NCI-H524 treated with DMSO at 0.1 percent for 48 hours (cell line): ENCODE measurements at regions not wholly inside any gene's neighbourhood (a gene's known extent, or its start where the extent isn't known, plus 50 kb on each side); places are given as distances from the start of the nearest gene placed in this dataset.

ENCODE experiments used
- DNase-seq: peaks from one replicate; lab custom pipeline; 2025; lab: John Stamatoyannopoulos, UW

- DNase-seq = no peak
These were observed 53.0 kb upstream of the CLDN14 start for GRCh38 chr21:36532769-36533467.

- no peak for DNase-seq
These were observed 53.5 kb upstream of the CLDN14 start for GRCh38 chr21:36533468-36533848.

- DNase-seq = no peak
These were observed 54.7 kb upstream of the CLDN14 start for GRCh38 chr21:36534656-36535055.

- no peak for DNase-seq
These were observed 55.8 kb upstream of the CLDN14 start for GRCh38 chr21:36535618-36536241.

GRCh38 chr21:36538761-36539160 lies 58.8 kb upstream of the CLDN14 start:
- DNase-seq = no peak

- no peak for DNase-seq
These were observed 59.7 kb upstream of the CLDN14 start for GRCh38 chr21:36539434-36540150.

- no peak for DNase-seq
These were observed 60.8 kb upstream of the CLDN14 start for GRCh38 chr21:36540700-36541099.

GRCh38 chr21:36541721-36542139 lies 61.8 kb upstream of the CLDN14 start:
- no peak for DNase-seq

- no peak for DNase-seq
These were observed 62.6 kb upstream of the CLDN14 start for GRCh38 chr21:36542312-36543101.

GRCh38 chr21:36543924-36544323 lies 64.0 kb upstream of the CLDN14 start:
- DNase-seq = no peak

- DNase-seq = no peak
These were observed 64.6 kb upstream of the CLDN14 start for GRCh38 chr21:36544545-36544944.

GRCh38 chr21:36545776-36546511 lies 66.0 kb upstream of the CLDN14 start:
- no peak for DNase-seq

GRCh38 chr21:36547464-36547863 lies 67.5 kb upstream of the CLDN14 start:
- no peak for DNase-seq

GRCh38 chr21:36548866-36549265 lies 68.9 kb upstream of the CLDN14 start:
- DNase-seq = no peak

GRCh38 chr21:36549470-36549869 lies 69.5 kb upstream of the CLDN14 start:
- no peak for DNase-seq

GRCh38 chr21:36550761-36551160 lies 70.8 kb upstream of the CLDN14 start:
- DNase-seq = no peak

- no peak for DNase-seq
These were observed 71.4 kb upstream of the CLDN14 start for GRCh38 chr21:36551321-36551720.

- no peak for DNase-seq
These were observed 72.0 kb upstream of the CLDN14 start for GRCh38 chr21:36551731-36552433.

- DNase-seq = no peak
These were observed 72.5 kb upstream of the CLDN14 start for GRCh38 chr21:36552434-36552785.

GRCh38 chr21:36553406-36553805 lies 73.5 kb upstream of the CLDN14 start:
- no peak for DNase-seq
